HPDE6-E6E7 (cell line): ENCODE measurements at regions not wholly inside any gene's neighbourhood (a gene's known extent, or its start where the extent isn't known, plus 50 kb on each side); places are given as distances from the start of the nearest gene placed in this dataset.
"Not testable (repeated sequence)": the region's sequence is repeated elsewhere in the genome, so short reads cannot be mapped to it uniquely, and the experiment has no call there.

Experiments
- DNase-seq: peaks from one replicate; pipeline ENCODE4 v3.0.0; 2011; ENCODE audit warnings: missing footprints; ENCODE audit errors: extremely low spot score

- DNase-seq: no peak
Measured at GRCh38 chr16:60013076-60013475, 1279.0 kb upstream of the GOT2 start.

- no peak for DNase-seq
Measured at GRCh38 chr16:60001523-60001922, 1267.4 kb upstream of the GOT2 start.

GRCh38 chr16:59997706-59998105 is 1263.6 kb upstream of the GOT2 start:
- no peak for DNase-seq

- DNase-seq: no peak
Measured at GRCh38 chr16:59993101-59993500, 1259.0 kb upstream of the GOT2 start.

- no peak for DNase-seq
Measured at GRCh38 chr16:59991171-59991570, 1257.1 kb upstream of the GOT2 start.

GRCh38 chr16:59988591-59988990 is 1254.5 kb upstream of the GOT2 start:
- DNase-seq: peak; percentile 15

- no peak for DNase-seq
Measured at GRCh38 chr16:59975953-59976352, 1241.8 kb upstream of the GOT2 start.

GRCh38 chr16:59973966-59974365 is 1239.8 kb upstream of the GOT2 start:
- DNase-seq: peak; percentile 82

- no peak for DNase-seq
Measured at GRCh38 chr16:59971264-59971663, 1237.1 kb upstream of the GOT2 start.

GRCh38 chr16:59964232-59964924 is 1230.3 kb upstream of the GOT2 start:
- no peak for DNase-seq

GRCh38 chr16:59959311-59959710 is 1225.2 kb upstream of the GOT2 start:
- DNase-seq: no peak

- no peak for DNase-seq
Measured at GRCh38 chr16:59950431-59950830, 1216.3 kb upstream of the GOT2 start.

- DNase-seq: not testable (repeated sequence)
Measured at GRCh38 chr16:59944041-59944440, 1209.9 kb upstream of the GOT2 start.

- no peak for DNase-seq
Measured at GRCh38 chr16:59941594-59941993, 1207.5 kb upstream of the GOT2 start.

GRCh38 chr16:59920054-59920453 is 1185.9 kb upstream of the GOT2 start:
- no peak for DNase-seq

- no peak for DNase-seq
Measured at GRCh38 chr16:59913666-59914065, 1179.5 kb upstream of the GOT2 start.

- DNase-seq: no peak
Measured at GRCh38 chr16:59909262-59909661, 1175.1 kb upstream of the GOT2 start.

- no peak for DNase-seq
Measured at GRCh38 chr16:59907611-59908010, 1173.5 kb upstream of the GOT2 start.

- peak; percentile 42 for DNase-seq
Measured at GRCh38 chr16:59905606-59906005, 1171.5 kb upstream of the GOT2 start.

- DNase-seq: no peak
Measured at GRCh38 chr16:59905131-59905530, 1171.0 kb upstream of the GOT2 start.

GRCh38 chr16:59899940-59900339 is 1165.8 kb upstream of the GOT2 start:
- DNase-seq: no peak

- DNase-seq: no peak
Measured at GRCh38 chr16:59892376-59892775, 1158.3 kb upstream of the GOT2 start.

- no peak for DNase-seq
Measured at GRCh38 chr16:59887856-59888255, 1153.7 kb upstream of the GOT2 start.

GRCh38 chr16:59886021-59886420 is 1151.9 kb upstream of the GOT2 start:
- no peak for DNase-seq
